OCI-LY3 (cell line): ENCODE measurements at regions not wholly inside any gene's neighbourhood (a gene's known extent, or its start where the extent isn't known, plus 50 kb on each side); places are given as distances from the start of the nearest gene placed in this dataset.

ENCODE experiments used
- EZH2phosphoT487 ChIP-seq: fragments of 200-600 bp; shearing (Covaris generic); IDR thresholded peaks from 2 replicates; pipeline ENCODE4 v1.6.1; 2018; ENCODE audit warnings: antibody characterized with exemption, mixed run types, low read depth
- TF ChIP-seq, protein P1 (sequence below): fragments of 200-600, 300-600 bp; sonication (generic); IDR thresholded peaks from 2 replicates; pipeline ENCODE4 v1.5.1; 2014; ENCODE audit warnings: antibody characterized with exemption, low read length, low read depth

DNA sequence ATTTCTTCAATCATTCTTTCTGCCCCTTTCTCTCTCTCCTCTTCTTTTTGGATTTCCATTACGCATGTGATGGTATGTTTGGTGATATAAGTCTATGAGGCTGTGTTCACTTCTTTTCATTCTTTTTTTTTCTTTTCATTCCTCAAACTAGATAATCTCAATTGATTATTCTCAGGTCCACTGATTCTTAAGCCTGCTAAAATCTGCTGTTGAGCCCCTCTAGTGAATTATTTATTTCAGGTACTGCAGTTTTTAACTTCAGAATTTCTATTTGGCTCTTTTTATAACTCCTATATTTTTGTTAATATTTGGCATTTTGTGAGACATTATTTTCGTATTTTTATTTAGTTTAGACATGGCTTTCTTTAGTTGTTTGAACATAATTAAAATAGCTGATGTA lies 671.3 kb upstream of the NECTIN3 start:
- TF ChIP-seq, protein P1, sequence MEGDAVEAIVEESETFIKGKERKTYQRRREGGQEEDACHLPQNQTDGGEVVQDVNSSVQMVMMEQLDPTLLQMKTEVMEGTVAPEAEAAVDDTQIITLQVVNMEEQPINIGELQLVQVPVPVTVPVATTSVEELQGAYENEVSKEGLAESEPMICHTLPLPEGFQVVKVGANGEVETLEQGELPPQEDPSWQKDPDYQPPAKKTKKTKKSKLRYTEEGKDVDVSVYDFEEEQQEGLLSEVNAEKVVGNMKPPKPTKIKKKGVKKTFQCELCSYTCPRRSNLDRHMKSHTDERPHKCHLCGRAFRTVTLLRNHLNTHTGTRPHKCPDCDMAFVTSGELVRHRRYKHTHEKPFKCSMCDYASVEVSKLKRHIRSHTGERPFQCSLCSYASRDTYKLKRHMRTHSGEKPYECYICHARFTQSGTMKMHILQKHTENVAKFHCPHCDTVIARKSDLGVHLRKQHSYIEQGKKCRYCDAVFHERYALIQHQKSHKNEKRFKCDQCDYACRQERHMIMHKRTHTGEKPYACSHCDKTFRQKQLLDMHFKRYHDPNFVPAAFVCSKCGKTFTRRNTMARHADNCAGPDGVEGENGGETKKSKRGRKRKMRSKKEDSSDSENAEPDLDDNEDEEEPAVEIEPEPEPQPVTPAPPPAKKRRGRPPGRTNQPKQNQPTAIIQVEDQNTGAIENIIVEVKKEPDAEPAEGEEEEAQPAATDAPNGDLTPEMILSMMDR, result no peak
- TF ChIP-seq EZH2phosphoT487, result no peak
